ENCODE measurements at regions not wholly inside any gene's neighbourhood (a gene's known extent, or its start where the extent isn't known, plus 50 kb on each side); places are given as distances from the start of the nearest gene placed in this dataset.

- Mint-ChIP-seq H3K27ac (ENCODE audit: unreplicated experiment) (no peak overlapping the region), H3K9me3 (ENCODE audit: unreplicated experiment) (peaks cover 75% of the 10 kb centered on the region), H3K27me3 (ENCODE audit: unreplicated experiment) (no peaks in the 10 kb centered on the region), H3K4me3 (ENCODE audit: unreplicated experiment) (no peak overlapping the region), H3K36me3 (ENCODE audit: unreplicated experiment) (no peaks in the 10 kb centered on the region), H3K4me1 (ENCODE audit: unreplicated experiment) (no peaks in the 10 kb centered on the region)
- TF ChIP-seq, protein P1, sequence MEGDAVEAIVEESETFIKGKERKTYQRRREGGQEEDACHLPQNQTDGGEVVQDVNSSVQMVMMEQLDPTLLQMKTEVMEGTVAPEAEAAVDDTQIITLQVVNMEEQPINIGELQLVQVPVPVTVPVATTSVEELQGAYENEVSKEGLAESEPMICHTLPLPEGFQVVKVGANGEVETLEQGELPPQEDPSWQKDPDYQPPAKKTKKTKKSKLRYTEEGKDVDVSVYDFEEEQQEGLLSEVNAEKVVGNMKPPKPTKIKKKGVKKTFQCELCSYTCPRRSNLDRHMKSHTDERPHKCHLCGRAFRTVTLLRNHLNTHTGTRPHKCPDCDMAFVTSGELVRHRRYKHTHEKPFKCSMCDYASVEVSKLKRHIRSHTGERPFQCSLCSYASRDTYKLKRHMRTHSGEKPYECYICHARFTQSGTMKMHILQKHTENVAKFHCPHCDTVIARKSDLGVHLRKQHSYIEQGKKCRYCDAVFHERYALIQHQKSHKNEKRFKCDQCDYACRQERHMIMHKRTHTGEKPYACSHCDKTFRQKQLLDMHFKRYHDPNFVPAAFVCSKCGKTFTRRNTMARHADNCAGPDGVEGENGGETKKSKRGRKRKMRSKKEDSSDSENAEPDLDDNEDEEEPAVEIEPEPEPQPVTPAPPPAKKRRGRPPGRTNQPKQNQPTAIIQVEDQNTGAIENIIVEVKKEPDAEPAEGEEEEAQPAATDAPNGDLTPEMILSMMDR (IDR thresholded peaks at IDR 0.05) = no peak
- peak; percentile 68 for DNase-seq (ENCODE audit: extremely low spot score, unreplicated experiment)
Observed at GRCh38 chr16:35731341-35732040, 2272.1 kb downstream of the TP53TG3F start.

GRCh38 chr16:35732046-35732810, 2272.8 kb downstream of the TP53TG3F start:
- Mint-ChIP-seq H3K4me3 (ENCODE audit: unreplicated experiment) (no peak overlapping the region), H3K27ac (ENCODE audit: unreplicated experiment) (no peak overlapping the region), H3K9me3 (ENCODE audit: unreplicated experiment) (peaks cover 70% of the 10 kb centered on the region), H3K4me1 (ENCODE audit: unreplicated experiment) (no peaks in the 10 kb centered on the region), H3K27me3 (ENCODE audit: unreplicated experiment) (no peaks in the 10 kb centered on the region), H3K36me3 (ENCODE audit: unreplicated experiment) (no peaks in the 10 kb centered on the region)
- TF ChIP-seq, protein P1 (IDR thresholded peaks at IDR 0.05) = no peak
- DNase-seq (ENCODE audit: extremely low spot score, unreplicated experiment) = peak; percentile 60

GRCh38 chr16:35733278-35733965, 2274.0 kb downstream of the TP53TG3F start:
- Mint-ChIP-seq H3K36me3 (ENCODE audit: unreplicated experiment) (no peaks in the 10 kb centered on the region), H3K4me1 (ENCODE audit: unreplicated experiment) (no peaks in the 10 kb centered on the region), H3K27me3 (ENCODE audit: unreplicated experiment) (no peaks in the 10 kb centered on the region), H3K4me3 (ENCODE audit: unreplicated experiment) (no peak overlapping the region), H3K9me3 (ENCODE audit: unreplicated experiment) (peaks cover 70% of the 10 kb centered on the region), H3K27ac (ENCODE audit: unreplicated experiment) (no peak overlapping the region)
- DNase-seq (ENCODE audit: extremely low spot score, unreplicated experiment) = peak; percentile 56
- TF ChIP-seq, protein P1 (IDR thresholded peaks at IDR 0.05) = no peak

GRCh38 chr16:35733971-35734702, 2274.7 kb downstream of the TP53TG3F start:
- TF ChIP-seq, protein P1 (IDR thresholded peaks at IDR 0.05) = no peak
- Mint-ChIP-seq H3K36me3 (ENCODE audit: unreplicated experiment) (no peaks in the 10 kb centered on the region), H3K4me1 (ENCODE audit: unreplicated experiment) (no peaks in the 10 kb centered on the region), H3K27me3 (ENCODE audit: unreplicated experiment) (no peaks in the 10 kb centered on the region), H3K27ac (ENCODE audit: unreplicated experiment) (no peak overlapping the region), H3K9me3 (ENCODE audit: unreplicated experiment) (peaks cover 70% of the 10 kb centered on the region), H3K4me3 (ENCODE audit: unreplicated experiment) (no peak overlapping the region)
- DNase-seq (ENCODE audit: extremely low spot score, unreplicated experiment) = peak; percentile 66

All from osteocyte (in vitro differentiated cells).